ENCODE measurements at regions not wholly inside any gene's neighbourhood (a gene's known extent, or its start where the extent isn't known, plus 50 kb on each side); places are given as distances from the start of the nearest gene placed in this dataset.

- Histone ChIP-seq H3K9me3 (ENCODE audit: severe bottlenecking) (no peaks in the 10 kb centered on the region), H3K36me3 (ENCODE audit: low read depth) (no peaks in the 10 kb centered on the region), H3K27ac (ENCODE audit: poor library complexity, severe bottlenecking) (no peak overlapping the region), H3K4me3 (ENCODE audit: severe bottlenecking) (no peak overlapping the region), H3K27me3 (ENCODE audit: insufficient read depth, poor library complexity, severe bottlenecking) (no peaks in the 10 kb centered on the region), H3K4me1 (ENCODE audit: insufficient read depth, poor library complexity, severe bottlenecking) (no peaks in the 10 kb centered on the region)
- TF ChIP-seq CTCF (IDR thresholded peaks at IDR 0.05; ENCODE audit: poor library complexity, severe bottlenecking) = no peak
- ATAC-seq (ENCODE audit: low read depth) (no peak), DNase-seq (ENCODE audit: low spot score) (no peak)
Observed at GRCh38 chr2:204250692-204251091, 294.6 kb upstream of the PARD3B start.

- ATAC-seq (ENCODE audit: low read depth) = no peak
- TF ChIP-seq CTCF (IDR thresholded peaks at IDR 0.05; ENCODE audit: poor library complexity, severe bottlenecking) = no peak
- Histone ChIP-seq H3K27ac (ENCODE audit: poor library complexity, severe bottlenecking) (no peak overlapping the region), H3K9me3 (ENCODE audit: severe bottlenecking) (no peaks in the 10 kb centered on the region), H3K36me3 (ENCODE audit: low read depth) (no peaks in the 10 kb centered on the region), H3K27me3 (ENCODE audit: insufficient read depth, poor library complexity, severe bottlenecking) (no peaks in the 10 kb centered on the region), H3K4me3 (ENCODE audit: severe bottlenecking) (no peak overlapping the region), H3K4me1 (ENCODE audit: insufficient read depth, poor library complexity, severe bottlenecking) (no peaks in the 10 kb centered on the region)
- no peak for DNase-seq (ENCODE audit: low spot score)
Observed at GRCh38 chr2:204251158-204251997, 293.9 kb upstream of the PARD3B start.

GRCh38 chr2:204251998-204252376 is 293.3 kb upstream of the PARD3B start:
- 0 out of 3 replicates have a peak, but pooled peaks have one; percentile 25 for ATAC-seq (ENCODE audit: low read depth)

GRCh38 chr2:204255071-204255470 is 290.2 kb upstream of the PARD3B start:
- Histone ChIP-seq H3K9me3 (ENCODE audit: severe bottlenecking) (no peaks in the 10 kb centered on the region), H3K27me3 (ENCODE audit: insufficient read depth, poor library complexity, severe bottlenecking) (no peaks in the 10 kb centered on the region), H3K4me1 (ENCODE audit: insufficient read depth, poor library complexity, severe bottlenecking) (no peaks in the 10 kb centered on the region), H3K27ac (ENCODE audit: poor library complexity, severe bottlenecking) (no peak overlapping the region), H3K4me3 (ENCODE audit: severe bottlenecking) (no peak overlapping the region), H3K36me3 (ENCODE audit: low read depth) (no peaks in the 10 kb centered on the region)
- DNase-seq (ENCODE audit: low spot score) (no peak), ATAC-seq (ENCODE audit: low read depth) (no peak)
- TF ChIP-seq CTCF (IDR thresholded peaks at IDR 0.05; ENCODE audit: poor library complexity, severe bottlenecking) = no peak

More at GRCh38 chr2:204251998-204252376, 293.3 kb upstream of the PARD3B start:
- H3K4me3 ChIP-seq (ENCODE audit: severe bottlenecking) = no peak overlapping the region
- H3K4me1 ChIP-seq (ENCODE audit: insufficient read depth, poor library complexity, severe bottlenecking) = no peaks in the 10 kb centered on the region
- H3K27ac ChIP-seq (ENCODE audit: poor library complexity, severe bottlenecking) = no peak overlapping the region
- H3K27me3 ChIP-seq (ENCODE audit: insufficient read depth, poor library complexity, severe bottlenecking) = no peaks in the 10 kb centered on the region
- no peak for TF ChIP-seq CTCF (IDR thresholded peaks at IDR 0.05; ENCODE audit: poor library complexity, severe bottlenecking)
- no peak for DNase-seq (ENCODE audit: low spot score)
- H3K36me3 ChIP-seq (ENCODE audit: low read depth) = no peaks in the 10 kb centered on the region
- H3K9me3 ChIP-seq (ENCODE audit: severe bottlenecking) = no peaks in the 10 kb centered on the region

- no peak for ATAC-seq (ENCODE audit: low read depth)
- TF ChIP-seq CTCF (IDR thresholded peaks at IDR 0.05; ENCODE audit: poor library complexity, severe bottlenecking) = no peak
Observed at GRCh38 chr2:204255526-204255925, 289.7 kb upstream of the PARD3B start.

More at GRCh38 chr2:204255526-204255925, 289.7 kb upstream of the PARD3B start:
- no peak overlapping the region for H3K4me3 ChIP-seq (ENCODE audit: severe bottlenecking)
- no peaks in the 10 kb centered on the region for H3K9me3 ChIP-seq (ENCODE audit: severe bottlenecking)
- no peaks in the 10 kb centered on the region for H3K27me3 ChIP-seq (ENCODE audit: insufficient read depth, poor library complexity, severe bottlenecking)
- H3K36me3 ChIP-seq (ENCODE audit: low read depth) = no peaks in the 10 kb centered on the region
- no peaks in the 10 kb centered on the region for H3K4me1 ChIP-seq (ENCODE audit: insufficient read depth, poor library complexity, severe bottlenecking)
- no peak for DNase-seq (ENCODE audit: low spot score)
- no peak overlapping the region for H3K27ac ChIP-seq (ENCODE audit: poor library complexity, severe bottlenecking)

Data from RWPE2 (cell line).